AG09309 (cell line): ENCODE measurements at regions not wholly inside any gene's neighbourhood (a gene's known extent, or its start where the extent isn't known, plus 50 kb on each side); places are given as distances from the start of the nearest gene placed in this dataset.

ENCODE experiments used
- DNase-seq: peaks from one replicate; pipeline ENCODE4 v3.0.0-alpha.2; 2010; ENCODE audit warnings: low read depth
- H3K4me3 ChIP-seq: 2 replicates; pipeline ENCODE4 v1.5.1; 2011; ENCODE audit warnings: mild to moderate bottlenecking, low read depth, low read length, moderate library complexity; ENCODE audit not compliant: control insufficient read depth
- CTCF ChIP-seq: IDR thresholded peaks from 2 replicates; pipeline ENCODE4 v1.5.1; 2011; ENCODE audit warnings: mild to moderate bottlenecking, low read depth, low read length, inconsistent platforms; ENCODE audit not compliant: insufficient read depth, control insufficient read depth; ENCODE audit errors: missing control alignments

GRCh38 chr2:6206882-6207281 lies 514.7 kb downstream of the SOX11 start:
- no peak for TF ChIP-seq CTCF
- no peak overlapping the region for H3K4me3 ChIP-seq
- DNase-seq: no peak

DNA sequence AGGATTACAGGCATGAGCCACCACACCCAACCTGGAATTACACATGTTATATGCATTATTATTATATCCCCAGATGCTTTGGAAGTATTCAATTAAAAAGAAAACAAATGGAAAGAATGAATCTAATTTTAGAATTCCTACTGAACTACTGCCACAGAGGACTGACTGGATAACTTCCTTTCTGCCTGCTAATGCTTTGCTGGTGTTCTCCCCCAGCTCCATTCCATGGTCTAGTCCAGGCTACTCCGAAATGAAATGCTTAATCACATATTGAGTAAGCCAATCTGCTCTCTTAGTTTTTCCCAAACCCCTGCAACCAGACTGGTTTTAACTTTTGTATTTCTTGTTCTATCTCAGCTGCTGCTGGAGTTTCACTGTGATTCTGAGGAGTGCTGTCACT lies 519.1 kb downstream of the SOX11 start:
- DNase-seq: no peak
- no peak for TF ChIP-seq CTCF
- no peak overlapping the region for H3K4me3 ChIP-seq

- no peak for TF ChIP-seq CTCF
- H3K4me3 ChIP-seq: no peak overlapping the region
- no peak for DNase-seq
These were observed 520.3 kb downstream of the SOX11 start for GRCh38 chr2:6212491-6212890.

DNA sequence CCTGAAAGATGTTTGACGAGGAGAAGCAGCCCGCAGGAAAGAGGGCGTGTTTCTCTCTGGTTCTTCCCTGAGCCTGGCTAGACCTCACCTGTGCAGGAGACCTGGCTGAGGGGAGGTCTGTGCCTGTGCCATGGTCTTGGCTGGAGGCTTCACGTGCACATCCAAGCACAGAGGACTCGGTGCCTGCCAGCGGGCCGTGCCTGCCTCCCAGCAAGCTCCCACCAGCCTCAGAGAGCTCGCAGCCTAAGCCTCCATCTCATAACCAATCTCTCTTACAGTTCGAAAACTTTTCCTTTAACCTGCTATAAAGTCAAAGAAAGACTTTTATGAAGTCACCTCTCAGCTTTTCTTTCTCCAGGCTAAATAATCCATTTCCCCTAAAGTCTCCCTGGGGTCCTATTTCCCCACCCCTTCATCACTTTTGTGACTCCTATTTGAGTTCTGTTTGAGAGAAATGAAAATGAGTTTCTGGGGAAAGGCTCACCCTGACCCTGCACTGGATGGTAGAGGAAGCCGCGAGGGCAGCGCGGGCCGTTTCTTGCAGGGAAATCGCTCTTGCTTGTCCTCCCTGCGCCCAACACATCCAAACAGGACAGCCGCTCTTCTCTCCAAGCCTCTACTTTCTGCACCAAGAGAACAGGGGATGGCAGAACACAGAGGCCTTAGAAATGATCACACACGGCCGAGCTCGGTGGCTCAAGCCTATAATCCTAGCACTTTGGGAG lies 521.0 kb downstream of the SOX11 start:
- no peak overlapping the region for H3K4me3 ChIP-seq

GRCh38 chr2:6214471-6214870 lies 522.3 kb downstream of the SOX11 start:
- TF ChIP-seq CTCF: no peak
- DNase-seq: no peak
- no peak overlapping the region for H3K4me3 ChIP-seq

More for the DNA sequence above, 521.0 kb downstream of the SOX11 start:
- no peak for DNase-seq
- TF ChIP-seq CTCF: no peak

DNA sequence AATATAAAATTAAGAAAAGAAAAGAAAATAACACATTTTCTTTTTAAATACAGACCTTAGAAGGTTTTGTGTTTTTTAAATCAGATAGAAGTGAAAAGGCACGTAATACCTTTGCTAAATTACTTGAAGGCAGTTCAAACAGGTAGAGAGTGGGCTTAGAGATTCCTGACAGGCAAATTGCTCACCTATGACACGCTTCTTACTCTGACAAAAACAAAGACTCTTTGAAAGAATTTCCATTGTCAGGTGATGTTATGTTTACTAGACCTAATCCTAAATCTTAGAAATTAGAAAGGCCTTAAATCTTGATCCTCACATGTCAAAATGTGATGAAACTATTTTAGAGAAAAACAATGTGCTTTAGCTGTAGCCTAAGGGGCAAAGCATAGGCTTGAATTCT lies 522.9 kb downstream of the SOX11 start:
- DNase-seq: no peak
- H3K4me3 ChIP-seq: no peak overlapping the region
- TF ChIP-seq CTCF: no peak

- no peak overlapping the region for H3K4me3 ChIP-seq
These were observed 524.0 kb downstream of the SOX11 start for GRCh38 chr2:6216234-6216633.

More at GRCh38 chr2:6216234-6216633, 524.0 kb downstream of the SOX11 start:
- no peak for TF ChIP-seq CTCF
- no peak for DNase-seq
